ENCODE measurements at regions not wholly inside any gene's neighbourhood (a gene's known extent, or its start where the extent isn't known, plus 50 kb on each side); places are given as distances from the start of the nearest gene placed in this dataset.
A peak's percentile ranks its signal among the peaks of the same experiment; 100 is the strongest.

DNA sequence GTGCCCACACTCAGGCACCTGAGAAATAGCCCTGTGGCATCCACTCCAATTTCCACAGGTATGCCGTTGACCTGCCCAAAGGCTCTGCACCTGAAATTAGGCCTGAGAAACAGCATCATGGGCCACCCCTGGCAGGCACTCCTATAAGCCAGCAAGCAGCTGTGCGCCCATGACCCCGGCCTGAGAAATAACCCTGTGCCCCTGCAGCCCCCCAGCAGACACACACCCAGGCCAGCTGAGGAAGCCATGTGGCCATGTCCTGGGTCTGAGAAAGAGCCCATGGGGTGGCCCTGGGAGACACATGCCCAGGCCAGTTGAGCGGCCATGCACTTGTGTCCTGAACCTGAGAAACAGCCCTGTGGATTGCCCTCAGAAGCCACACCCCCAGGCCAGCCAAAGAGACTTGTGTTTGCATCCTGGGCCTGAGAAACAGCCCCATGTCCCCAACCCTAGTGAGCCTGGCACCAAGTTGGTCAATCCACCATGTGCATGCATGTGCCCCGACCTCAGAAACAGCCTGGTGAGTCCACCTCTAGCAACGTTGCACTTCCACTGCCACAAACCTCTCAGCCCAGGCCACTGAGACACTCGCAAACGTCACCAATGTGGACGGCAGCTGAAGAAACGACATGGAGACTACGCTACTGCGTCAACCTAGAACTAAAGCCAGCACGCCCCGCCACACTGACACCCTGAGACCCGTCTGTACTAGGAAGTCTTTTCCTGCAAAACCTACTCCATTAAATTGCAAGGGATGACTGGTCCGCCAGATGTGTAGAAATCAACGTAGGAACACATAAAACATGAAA lies 411.9 kb downstream of the TMEM121 start:
- Mint-ChIP-seq H3K4me1 (peaks cover 0 to 12% of the 10 kb centered on the region in 2 donors), H3K27me3 (ENCODE audit: low read depth in 2 of 2) (peaks cover 30 to 54% of the 10 kb centered on the region in 2 donors), H3K4me3 (no peak overlapping the region), H3K27ac (no peak overlapping the region), H3K36me3 (peaks cover 12% of the 10 kb centered on the region), H3K9me3 (peaks cover 3 to 6% of the 10 kb centered on the region in 2 donors)
- Histone ChIP-seq H3K36me3 (ENCODE audit: control insufficient read depth, insufficient read depth, low read length) (no peaks in the 10 kb centered on the region), H3K27ac (ENCODE audit: low read length) (no peak overlapping the region), H3K9me3 (ENCODE audit: control insufficient read depth, insufficient read depth, low read length) (peaks cover 21% of the 10 kb centered on the region), H3K4me1 (ENCODE audit: control insufficient read depth, insufficient read depth, low read length) (peaks cover 17% of the 10 kb centered on the region), H3K4me3 (ENCODE audit: low read length) (no peak overlapping the region), H3K27me3 (ENCODE audit: control insufficient read depth, insufficient read depth, low read length) (peaks cover 2% of the 10 kb centered on the region)
- intact Hi-C loops (cut with micrococcal nuclease): no loop called here
- ATAC-seq: no peak
- WGBS (ENCODE audit: insufficient coverage): 93% methylated on average over 17 of the region's 17 CpGs
- TF ChIP-seq, protein P1, sequence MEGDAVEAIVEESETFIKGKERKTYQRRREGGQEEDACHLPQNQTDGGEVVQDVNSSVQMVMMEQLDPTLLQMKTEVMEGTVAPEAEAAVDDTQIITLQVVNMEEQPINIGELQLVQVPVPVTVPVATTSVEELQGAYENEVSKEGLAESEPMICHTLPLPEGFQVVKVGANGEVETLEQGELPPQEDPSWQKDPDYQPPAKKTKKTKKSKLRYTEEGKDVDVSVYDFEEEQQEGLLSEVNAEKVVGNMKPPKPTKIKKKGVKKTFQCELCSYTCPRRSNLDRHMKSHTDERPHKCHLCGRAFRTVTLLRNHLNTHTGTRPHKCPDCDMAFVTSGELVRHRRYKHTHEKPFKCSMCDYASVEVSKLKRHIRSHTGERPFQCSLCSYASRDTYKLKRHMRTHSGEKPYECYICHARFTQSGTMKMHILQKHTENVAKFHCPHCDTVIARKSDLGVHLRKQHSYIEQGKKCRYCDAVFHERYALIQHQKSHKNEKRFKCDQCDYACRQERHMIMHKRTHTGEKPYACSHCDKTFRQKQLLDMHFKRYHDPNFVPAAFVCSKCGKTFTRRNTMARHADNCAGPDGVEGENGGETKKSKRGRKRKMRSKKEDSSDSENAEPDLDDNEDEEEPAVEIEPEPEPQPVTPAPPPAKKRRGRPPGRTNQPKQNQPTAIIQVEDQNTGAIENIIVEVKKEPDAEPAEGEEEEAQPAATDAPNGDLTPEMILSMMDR (IDR thresholded peaks at IDR 0.05): no peak
- no peak for DNase-seq

DNA sequence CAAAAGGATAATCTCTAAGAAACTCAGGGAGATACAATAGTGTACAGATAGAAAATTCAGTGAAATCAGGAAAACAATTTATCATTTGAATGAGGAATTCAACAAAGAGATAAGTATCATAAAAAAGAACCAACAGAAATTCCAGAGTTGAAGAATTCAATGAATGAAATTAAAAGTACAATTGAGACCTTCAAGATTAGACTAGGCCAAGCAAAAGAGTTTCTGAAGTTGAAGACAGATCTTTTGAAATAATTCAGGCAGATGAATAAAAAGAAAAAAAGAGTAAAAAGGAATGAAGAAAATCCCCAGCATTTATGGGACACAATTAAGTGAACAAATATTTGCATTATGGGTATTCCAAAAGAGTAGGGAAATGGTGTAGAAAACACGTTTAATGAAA lies 412.6 kb downstream of the TMEM121 start:
- H3K4me1 Mint-ChIP-seq: peaks cover 0 to 12% of the 10 kb centered on the region in 2 donors
- ATAC-seq (no peak), DNase-seq (no peak)
- H3K4me1 ChIP-seq (ENCODE audit: control insufficient read depth, insufficient read depth, low read length): peaks cover 17% of the 10 kb centered on the region
- 75% methylated on average over 1 of the region's 1 CpG for WGBS (ENCODE audit: insufficient coverage)
- TF ChIP-seq, protein P1 (IDR thresholded peaks at IDR 0.05): no peak
- H3K9me3 Mint-ChIP-seq: peaks cover 3 to 6% of the 10 kb centered on the region in 2 donors
- intact Hi-C loops (cut with micrococcal nuclease): no loop called here
- H3K36me3 ChIP-seq (ENCODE audit: control insufficient read depth, insufficient read depth, low read length): no peaks in the 10 kb centered on the region
- H3K27me3 Mint-ChIP-seq (ENCODE audit: low read depth in 2 of 2): peaks cover 23 to 47% of the 10 kb centered on the region in 2 donors
- H3K27me3 ChIP-seq (ENCODE audit: control insufficient read depth, insufficient read depth, low read length): peaks cover 2% of the 10 kb centered on the region
- H3K4me3 Mint-ChIP-seq: no peak overlapping the region
- H3K27ac Mint-ChIP-seq: no peak overlapping the region
- H3K27ac ChIP-seq (ENCODE audit: low read length): no peak overlapping the region
- peaks cover 21% of the 10 kb centered on the region for H3K9me3 ChIP-seq (ENCODE audit: control insufficient read depth, insufficient read depth, low read length)
- no peak overlapping the region for H3K4me3 ChIP-seq (ENCODE audit: low read length)
- H3K36me3 Mint-ChIP-seq: peaks cover 12% of the 10 kb centered on the region

DNA sequence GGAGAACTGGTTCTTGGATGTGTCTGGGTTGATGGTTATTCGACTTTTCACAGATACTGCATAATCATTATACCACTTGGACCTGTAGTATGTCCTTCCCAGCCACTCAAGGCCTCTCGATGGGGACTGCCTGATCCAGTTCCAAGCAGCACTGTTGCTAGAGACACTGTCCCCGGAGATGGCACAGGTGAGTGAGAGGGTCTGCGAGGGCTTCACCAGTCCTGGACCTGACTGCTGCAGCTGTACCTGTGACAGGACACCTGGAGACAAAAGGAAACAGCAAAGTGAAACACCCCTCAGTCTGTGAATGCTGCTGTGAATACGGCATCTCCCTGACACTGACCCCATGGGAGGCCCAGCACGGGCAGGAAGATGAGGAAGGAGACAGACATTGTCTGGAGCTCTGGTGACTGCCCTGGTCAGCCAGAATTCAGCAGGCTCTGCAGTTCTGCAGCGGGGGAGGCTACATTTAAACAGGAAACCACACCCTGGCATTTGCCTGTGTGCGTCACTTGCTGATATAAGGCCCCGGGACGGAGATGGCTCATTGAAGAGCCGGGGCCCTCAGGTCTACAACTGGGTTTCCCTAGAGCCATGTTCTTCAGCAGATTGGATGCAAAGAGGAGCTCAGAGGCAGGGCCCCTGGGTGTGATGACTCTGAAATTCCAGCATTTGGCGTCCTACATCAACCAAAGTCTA lies 413.6 kb downstream of the TMEM121 start:
- DNase-seq (no peak), ATAC-seq (peak in 1 of 3 donors; percentile 21)
- H3K4me1 ChIP-seq (ENCODE audit: control insufficient read depth, insufficient read depth, low read length): peaks cover 22% of the 10 kb centered on the region
- intact Hi-C loops (cut with micrococcal nuclease): loop anchor here (10.0 kb wide), 1 partner anchor 55 kb away; no protein-coding TSS in a partner anchor
- no peak overlapping the region for H3K27ac Mint-ChIP-seq
- TF ChIP-seq, protein P1 (IDR thresholded peaks at IDR 0.05): no peak
- peaks cover 21% of the 10 kb centered on the region for H3K9me3 ChIP-seq (ENCODE audit: control insufficient read depth, insufficient read depth, low read length)
- WGBS (ENCODE audit: insufficient coverage): 65% methylated on average over 11 of the region's 12 CpGs
- H3K27ac ChIP-seq (ENCODE audit: low read length): no peak overlapping the region
- H3K4me3 ChIP-seq (ENCODE audit: low read length): no peak overlapping the region
- H3K9me3 Mint-ChIP-seq: peaks cover 3 to 6% of the 10 kb centered on the region in 2 donors
- peaks cover 2% of the 10 kb centered on the region for H3K27me3 ChIP-seq (ENCODE audit: control insufficient read depth, insufficient read depth, low read length)
- peaks cover 0 to 17% of the 10 kb centered on the region in 2 donors for H3K4me1 Mint-ChIP-seq
- H3K27me3 Mint-ChIP-seq (ENCODE audit: low read depth in 2 of 2): peaks cover 27 to 37% of the 10 kb centered on the region in 2 donors
- H3K36me3 ChIP-seq (ENCODE audit: control insufficient read depth, insufficient read depth, low read length): no peaks in the 10 kb centered on the region
- H3K4me3 Mint-ChIP-seq: no peak overlapping the region
- peaks cover 12% of the 10 kb centered on the region for H3K36me3 Mint-ChIP-seq

Measured in natural killer cell (primary cell).